Right lobe of liver (tissue), 6 donors: ENCODE measurements at regions not wholly inside any gene's neighbourhood (a gene's known extent, or its start where the extent isn't known, plus 50 kb on each side); places are given as distances from the start of the nearest gene placed in this dataset.
A peak's percentile ranks its signal among the peaks of the same experiment; 100 is the strongest.

Experiments used
- ATAC-seq, 4 donors: fragments of 200-7000 bp; cut with Tn5 transposase; one replicate each; pipeline ENCODE4 v1.9.1; 2020; ENCODE audit warnings: mild to moderate bottlenecking in 4 of 4, moderate library complexity in 4 of 4
- DNase-seq, 3 donors: peaks; one replicate each; pipeline ENCODE4 v3.0.0-alpha.2; 2020
- H3K27ac ChIP-seq, 3 donors: fragments of 200-600 bp; one replicate each; pipeline ENCODE4 v1.8.0; 2022
- H3K27me3 ChIP-seq, 2 donors: fragments of 200-600 bp; one replicate each; pipeline ENCODE4 v1.8.0; 2022
- H3K36me3 ChIP-seq, 4 donors: fragments of 200-600 bp; sonication (generic) in 1 of 4; one replicate each; pipeline versions ENCODE4 v1.5.1 to v1.8.0; 2017 to 2022; ENCODE audit warnings: control low read depth in 1 of 4
- H3K4me1 ChIP-seq, 4 donors: fragments of 200-600 bp; sonication (generic) in 1 of 4; one replicate each; pipeline versions ENCODE4 v1.5.1 to v1.8.0; 2017 to 2022; ENCODE audit warnings: control low read depth in 1 of 4
- H3K4me3 ChIP-seq, 3 donors: fragments of 200-600 bp; one replicate each; pipeline ENCODE4 v1.8.0; 2022
- H3K9me3 ChIP-seq, 4 donors: fragments of 200-600 bp; sonication (generic) in 1 of 4; one replicate each; pipeline versions ENCODE4 v1.5.1 to v1.8.0; 2017 to 2022; ENCODE audit warnings: control low read depth in 1 of 4
- CTCF ChIP-seq, 4 donors: fragments of 200-600 bp in 3 of 4; fragments of 450-650 bp in 1 of 4; IDR thresholded peaks; one replicate each; pipeline versions ENCODE4 v1.5.1 to v1.8.0; 2016 to 2022; ENCODE audit warnings: antibody characterized with exemption in 4 of 4, mild to moderate bottlenecking in 2 of 4
- POLR2A ChIP-seq: fragments of 450-650 bp; IDR thresholded peaks from one replicate; pipeline ENCODE4 v1.6.1; 2017; ENCODE audit warnings: antibody characterized with exemption, mild to moderate bottlenecking
- WGBS: methylation state at CpG from one replicate; pipeline ENCODE4 v1.1.6; 2018; ENCODE audit warnings: low coverage, low lambda C conversion rate; ENCODE audit not compliant: insufficient coverage; ENCODE audit errors: missing lambda C conversion rate; 5-methylcytosine and 5-hydroxymethylcytosine counted together
- intact Hi-C, 2 donors: fragments of 100-400 bp; cut with DNase I; formaldehyde crosslinking; loops; one replicate each; pipeline versions ENCODE4 v1.11.2 to v1.14.1; 2022
- donor health status: DM: no; HTN: yes; CAD: no.
- donor health status: DM: no; HTN: no; CAD: no.
- donor health status: DM: no; HTN: no; CAD: no.
- donor health status: DM: no; HTN: yes; CAD: no.
- donor health status: DM: no; HTN: yes; CAD: no.

- Histone ChIP-seq H3K4me1 (no peaks in the 10 kb centered on the region), H3K9me3 (no peaks in the 10 kb centered on the region), H3K36me3 (no peaks in the 10 kb centered on the region), H3K4me3 (no peak overlapping the region), H3K27me3 (no peaks in the 10 kb centered on the region), H3K27ac (no peak overlapping the region)
- WGBS, result 62% methylated on average over 2 of the region's 2 CpGs
- ATAC-seq, result no peak
- DNase-seq, result no peak
- intact Hi-C loops, result no loop called here
- TF ChIP-seq POLR2A (no peak), CTCF (IDR thresholded peaks at IDR 0.05) (no peak)
Observed at GRCh38 chr18:44031063-44031462, 649.6 kb upstream of the SETBP1 start.

GRCh38 chr18:44033144-44033701 lies 647.5 kb upstream of the SETBP1 start:
- no peak overlapping the region for H3K4me3 ChIP-seq
- H3K27ac ChIP-seq, result no peak overlapping the region
- TF ChIP-seq POLR2A, result no peak
- TF ChIP-seq CTCF (IDR thresholded peaks at IDR 0.05), result no peak
- H3K4me1 ChIP-seq, result no peaks in the 10 kb centered on the region
- H3K36me3 ChIP-seq, result no peaks in the 10 kb centered on the region
- ATAC-seq (peak in 2 of 4 donors; percentile 23 to 29), DNase-seq (no peak)
- no peaks in the 10 kb centered on the region for H3K27me3 ChIP-seq
- no peaks in the 10 kb centered on the region for H3K9me3 ChIP-seq
- intact Hi-C loops, result no loop called here
- WGBS, result 55% methylated on average over 6 of the region's 6 CpGs

GRCh38 chr18:44035554-44035953 lies 645.1 kb upstream of the SETBP1 start:
- intact Hi-C loops, result no loop called here
- TF ChIP-seq CTCF (IDR thresholded peaks at IDR 0.05) (no peak), POLR2A (no peak)

GRCh38 chr18:44036501-44036900 lies 644.2 kb upstream of the SETBP1 start:
- TF ChIP-seq CTCF (IDR thresholded peaks at IDR 0.05) (no peak), POLR2A (no peak)
- no peaks in the 10 kb centered on the region for H3K9me3 ChIP-seq
- 36% methylated on average over 3 of the region's 3 CpGs for WGBS
- H3K36me3 ChIP-seq, result no peaks in the 10 kb centered on the region
- no peak overlapping the region for H3K27ac ChIP-seq
- ATAC-seq (no peak), DNase-seq (no peak)
- H3K4me3 ChIP-seq, result no peak overlapping the region
- H3K4me1 ChIP-seq, result no peaks in the 10 kb centered on the region
- no peaks in the 10 kb centered on the region for H3K27me3 ChIP-seq
- intact Hi-C loops, result no loop called here

More at GRCh38 chr18:44035554-44035953, 645.1 kb upstream of the SETBP1 start:
- Histone ChIP-seq H3K36me3 (no peaks in the 10 kb centered on the region), H3K9me3 (no peaks in the 10 kb centered on the region), H3K27ac (no peak overlapping the region), H3K4me3 (no peak overlapping the region), H3K4me1 (no peaks in the 10 kb centered on the region), H3K27me3 (no peaks in the 10 kb centered on the region)
- 16% methylated on average over 2 of the region's 2 CpGs for WGBS
- no peak for DNase-seq
- peak in 2 of 4 donors; percentile 36 to 52 for ATAC-seq

DNA sequence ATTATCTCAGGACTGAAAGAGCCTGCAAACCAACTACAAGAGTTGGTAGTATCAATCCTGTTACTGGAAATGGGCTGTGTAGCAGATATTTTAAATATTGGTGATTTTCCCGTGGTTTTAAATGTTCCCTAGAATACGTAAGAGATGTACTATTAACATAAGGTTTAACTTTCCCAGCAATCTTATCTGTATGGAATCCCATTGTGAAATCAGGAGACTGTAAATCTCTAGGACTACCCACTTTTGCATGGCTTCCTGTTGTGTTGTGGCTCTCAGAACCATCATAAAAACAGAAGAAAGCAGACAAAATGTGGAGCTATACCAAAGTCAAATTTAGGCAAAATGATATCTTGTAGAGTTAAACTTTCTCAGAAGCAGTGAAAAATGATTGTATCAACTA lies 641.5 kb upstream of the SETBP1 start:
- no peak for DNase-seq
- WGBS, result 45% methylated on average over 2 of the region's 2 CpGs
- no peak for TF ChIP-seq POLR2A
- TF ChIP-seq CTCF (IDR thresholded peaks at IDR 0.05), result no peak

More for the DNA sequence above, 641.5 kb upstream of the SETBP1 start:
- no peaks in the 10 kb centered on the region for H3K9me3 ChIP-seq
- no peaks in the 10 kb centered on the region for H3K36me3 ChIP-seq
- no peak overlapping the region for H3K27ac ChIP-seq
- no peaks in the 10 kb centered on the region for H3K4me1 ChIP-seq
- no peak overlapping the region for H3K4me3 ChIP-seq
- no peaks in the 10 kb centered on the region for H3K27me3 ChIP-seq
- ATAC-seq, result no peak
- intact Hi-C loops, result no loop called here
